ENCODE measurements at regions not wholly inside any gene's neighbourhood (a gene's known extent, or its start where the extent isn't known, plus 50 kb on each side); places are given as distances from the start of the nearest gene placed in this dataset.

GRCh38 chr6:134739299-134740026, 210.4 kb downstream of the ALDH8A1 start:
- DNase-seq = no peak

- no peak for DNase-seq
These were observed 211.6 kb downstream of the ALDH8A1 start for GRCh38 chr6:134738211-134738885.

- DNase-seq = no peak
These were observed 214.4 kb downstream of the ALDH8A1 start for GRCh38 chr6:134735461-134735860.

GRCh38 chr6:134734312-134734869, 215.5 kb downstream of the ALDH8A1 start:
- DNase-seq = no peak

GRCh38 chr6:134733801-134734200, 216.1 kb downstream of the ALDH8A1 start:
- no peak for DNase-seq

GRCh38 chr6:134732763-134733162, 217.1 kb downstream of the ALDH8A1 start:
- DNase-seq = no peak

- no peak for DNase-seq
These were observed 218.3 kb downstream of the ALDH8A1 start for GRCh38 chr6:134731615-134732014.

- DNase-seq = no peak
These were observed 219.9 kb downstream of the ALDH8A1 start for GRCh38 chr6:134730013-134730412.

- DNase-seq = no peak
These were observed 220.3 kb downstream of the ALDH8A1 start for GRCh38 chr6:134729561-134729960.

- DNase-seq = no peak
These were observed 222.8 kb downstream of the ALDH8A1 start for GRCh38 chr6:134727081-134727480.

- no peak for DNase-seq
These were observed 224.3 kb downstream of the ALDH8A1 start for GRCh38 chr6:134725590-134725989.

GRCh38 chr6:134724771-134725340, 225.0 kb downstream of the ALDH8A1 start:
- no peak for DNase-seq

GRCh38 chr6:134723081-134723871, 226.6 kb downstream of the ALDH8A1 start:
- DNase-seq = no peak

GRCh38 chr6:134722200-134722870, 227.6 kb downstream of the ALDH8A1 start:
- DNase-seq = no peak

- no peak for DNase-seq
These were observed 228.9 kb downstream of the ALDH8A1 start for GRCh38 chr6:134721060-134721405.

GRCh38 chr6:134720353-134721059, 229.4 kb downstream of the ALDH8A1 start:
- no peak for DNase-seq

GRCh38 chr6:134719911-134720310, 230.0 kb downstream of the ALDH8A1 start:
- DNase-seq = no peak

GRCh38 chr6:134719286-134719685, 230.6 kb downstream of the ALDH8A1 start:
- no peak for DNase-seq

- no peak for DNase-seq
These were observed 235.2 kb downstream of the ALDH8A1 start for GRCh38 chr6:134714679-134715078.

- DNase-seq = no peak
These were observed 235.8 kb downstream of the ALDH8A1 start for GRCh38 chr6:134714113-134714512.

- DNase-seq = no peak
These were observed 237.6 kb downstream of the ALDH8A1 start for GRCh38 chr6:134712311-134712710.

GRCh38 chr6:134708079-134708478, 241.8 kb downstream of the ALDH8A1 start:
- no peak for DNase-seq
